Fibroblast of pulmonary artery (primary cell): ENCODE measurements at regions not wholly inside any gene's neighbourhood (a gene's known extent, or its start where the extent isn't known, plus 50 kb on each side); places are given as distances from the start of the nearest gene placed in this dataset.

Experiments used
- DNase-seq: peaks from one replicate; pipeline ENCODE4 v3.0.0-alpha.2; 2010; ENCODE audit warnings: low read depth
- H3K4me3 ChIP-seq: replicated peaks from 2 replicates; pipeline ENCODE4 v1.5.1; 2011; ENCODE audit warnings: low read depth, mild to moderate bottlenecking, control low read depth, low read length, moderate library complexity
- TF ChIP-seq, protein P1 (sequence below): IDR thresholded peaks from 2 replicates; pipeline ENCODE4 v1.5.1; 2011; ENCODE audit warnings: mild to moderate bottlenecking, control low read depth, low read length, inconsistent platforms; ENCODE audit errors: missing control alignments

DNA sequence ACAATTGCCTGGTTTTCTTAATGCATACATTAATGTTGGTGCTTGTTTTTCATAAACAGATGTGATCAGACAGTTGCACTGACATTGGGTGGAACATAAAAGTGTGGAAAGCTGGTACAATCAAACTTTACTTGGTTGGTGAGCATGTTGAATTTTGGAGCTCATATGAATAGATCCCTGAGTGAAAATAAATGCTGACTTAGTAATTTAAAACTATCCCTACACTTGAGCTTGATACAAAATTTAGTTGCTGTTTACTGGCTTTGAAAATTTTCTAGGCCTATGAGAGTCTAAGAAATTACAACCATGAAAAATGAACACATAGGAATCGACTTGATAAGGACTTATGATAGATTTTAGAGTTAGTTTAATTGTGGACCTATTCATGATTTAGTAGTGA, 551.8 kb upstream of the PABPC4L start:
- TF ChIP-seq, protein P1, sequence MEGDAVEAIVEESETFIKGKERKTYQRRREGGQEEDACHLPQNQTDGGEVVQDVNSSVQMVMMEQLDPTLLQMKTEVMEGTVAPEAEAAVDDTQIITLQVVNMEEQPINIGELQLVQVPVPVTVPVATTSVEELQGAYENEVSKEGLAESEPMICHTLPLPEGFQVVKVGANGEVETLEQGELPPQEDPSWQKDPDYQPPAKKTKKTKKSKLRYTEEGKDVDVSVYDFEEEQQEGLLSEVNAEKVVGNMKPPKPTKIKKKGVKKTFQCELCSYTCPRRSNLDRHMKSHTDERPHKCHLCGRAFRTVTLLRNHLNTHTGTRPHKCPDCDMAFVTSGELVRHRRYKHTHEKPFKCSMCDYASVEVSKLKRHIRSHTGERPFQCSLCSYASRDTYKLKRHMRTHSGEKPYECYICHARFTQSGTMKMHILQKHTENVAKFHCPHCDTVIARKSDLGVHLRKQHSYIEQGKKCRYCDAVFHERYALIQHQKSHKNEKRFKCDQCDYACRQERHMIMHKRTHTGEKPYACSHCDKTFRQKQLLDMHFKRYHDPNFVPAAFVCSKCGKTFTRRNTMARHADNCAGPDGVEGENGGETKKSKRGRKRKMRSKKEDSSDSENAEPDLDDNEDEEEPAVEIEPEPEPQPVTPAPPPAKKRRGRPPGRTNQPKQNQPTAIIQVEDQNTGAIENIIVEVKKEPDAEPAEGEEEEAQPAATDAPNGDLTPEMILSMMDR: no peak
- H3K4me3 ChIP-seq: no peak overlapping the region
- no peak for DNase-seq

DNA sequence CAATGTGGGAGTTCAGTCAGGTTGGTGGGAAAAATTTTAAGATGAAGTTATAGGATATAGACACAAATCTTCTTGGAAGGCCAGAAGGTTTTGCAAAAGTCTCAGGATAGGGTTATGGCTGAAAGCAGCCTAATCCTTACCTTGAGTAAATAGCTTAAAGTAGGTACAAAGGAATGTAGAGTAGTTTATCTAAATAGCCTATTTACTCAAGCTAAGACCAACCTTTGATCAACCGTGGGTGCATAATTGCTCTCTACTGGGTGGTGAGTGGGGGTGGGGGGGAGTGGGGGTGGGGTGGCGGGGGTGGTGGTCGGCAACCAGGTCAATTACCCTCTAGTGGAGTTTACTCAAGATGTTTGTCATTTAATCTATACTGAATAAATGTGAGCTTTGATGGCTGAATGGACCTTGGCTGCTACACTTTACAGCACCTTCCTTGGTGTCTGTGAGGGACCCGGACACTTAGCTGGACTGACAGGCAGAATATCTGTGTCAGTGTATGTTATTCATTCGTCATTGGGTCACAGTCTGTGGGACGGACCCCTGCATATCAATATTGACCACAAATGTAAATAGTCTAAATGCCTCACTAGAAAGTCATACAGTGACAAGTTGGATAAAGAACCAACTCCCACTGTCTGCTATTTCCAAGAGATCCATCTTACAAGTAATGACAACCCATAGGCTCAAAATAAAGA, 545.7 kb upstream of the PABPC4L start:
- no peak for DNase-seq
- TF ChIP-seq, protein P1: no peak
- no peak overlapping the region for H3K4me3 ChIP-seq

DNA sequence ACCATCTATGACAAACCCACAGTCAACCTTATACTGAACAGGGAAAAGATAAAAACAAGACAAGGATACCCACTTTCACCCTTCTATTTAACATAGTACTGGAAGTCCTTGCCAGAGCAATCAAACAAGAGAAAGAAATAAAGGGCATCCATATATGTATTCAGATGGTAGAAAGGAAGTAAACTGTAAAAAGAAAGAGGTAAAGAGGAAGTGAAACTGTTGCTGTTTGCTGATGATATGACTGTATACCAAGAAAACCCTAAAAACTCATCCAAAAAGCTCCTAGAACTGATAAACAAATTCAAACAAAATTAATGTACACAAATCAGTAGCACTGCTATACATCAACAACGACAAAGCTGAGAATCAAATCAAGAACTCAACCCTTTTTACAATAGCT, 538.7 kb upstream of the PABPC4L start:
- TF ChIP-seq, protein P1: no peak
- DNase-seq: no peak
- H3K4me3 ChIP-seq: no peak overlapping the region

DNA sequence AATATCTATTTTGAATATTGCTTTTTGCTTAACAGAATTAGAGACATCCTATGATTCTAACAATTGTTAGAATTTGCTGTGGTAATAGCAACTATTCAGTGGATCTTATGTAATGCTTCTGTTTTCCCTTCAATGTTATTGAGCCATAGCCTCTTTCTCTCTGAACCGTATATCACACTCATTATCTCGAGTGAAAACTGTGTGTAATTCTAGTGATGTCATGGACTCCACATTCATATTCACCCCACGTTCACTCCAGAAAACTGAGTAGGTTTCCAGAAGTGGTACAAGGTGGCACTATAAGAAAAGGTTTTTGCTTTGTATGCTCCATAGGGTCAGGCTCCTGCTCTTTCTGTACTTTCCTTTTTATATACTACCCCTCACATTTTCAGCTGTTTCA, 534.3 kb upstream of the PABPC4L start:
- DNase-seq: no peak
- no peak overlapping the region for H3K4me3 ChIP-seq
- TF ChIP-seq, protein P1: no peak

DNA sequence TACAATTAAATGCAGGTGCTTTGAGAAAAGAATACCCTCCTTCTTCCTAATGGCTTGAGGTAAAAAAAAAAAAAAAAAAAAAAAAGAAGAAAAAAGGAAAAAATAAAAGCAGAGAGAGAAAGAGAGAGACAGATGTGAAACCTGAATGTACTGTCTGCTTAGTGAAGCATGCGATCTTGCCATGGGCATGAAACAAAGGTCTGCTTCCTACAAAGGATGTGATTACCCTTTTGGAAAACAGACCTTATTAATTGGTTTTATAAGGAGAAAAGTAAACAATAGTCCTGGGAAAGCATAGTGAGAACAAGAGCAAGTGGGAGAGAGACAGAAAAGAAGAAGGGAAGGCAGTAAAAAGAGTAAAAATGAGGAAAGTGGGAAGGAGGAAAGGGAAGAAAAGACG, 526.1 kb upstream of the PABPC4L start:
- no peak overlapping the region for H3K4me3 ChIP-seq

DNA sequence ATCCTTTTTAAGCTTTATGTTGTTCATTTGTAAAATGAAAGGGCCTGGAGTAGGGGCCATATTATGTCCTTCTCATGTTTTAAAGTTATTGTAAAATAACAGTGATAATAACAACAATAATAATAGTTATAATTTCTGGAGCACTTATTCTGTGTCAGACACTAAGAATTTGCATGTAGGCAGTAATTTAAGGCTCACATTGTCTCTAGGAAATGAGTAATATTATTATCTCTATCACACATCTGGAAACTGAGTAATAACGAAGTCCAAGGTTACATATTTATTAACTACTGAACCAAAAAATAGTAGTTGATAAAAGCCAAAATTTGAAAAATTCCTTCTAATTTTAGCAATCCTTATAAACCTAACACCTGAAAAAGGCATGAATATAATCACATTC, 520.7 kb upstream of the PABPC4L start:
- TF ChIP-seq, protein P1: no peak
- H3K4me3 ChIP-seq: no peak overlapping the region
- no peak for DNase-seq

More for the DNA sequence above, 526.1 kb upstream of the PABPC4L start:
- TF ChIP-seq, protein P1: no peak
- DNase-seq: no peak

DNA sequence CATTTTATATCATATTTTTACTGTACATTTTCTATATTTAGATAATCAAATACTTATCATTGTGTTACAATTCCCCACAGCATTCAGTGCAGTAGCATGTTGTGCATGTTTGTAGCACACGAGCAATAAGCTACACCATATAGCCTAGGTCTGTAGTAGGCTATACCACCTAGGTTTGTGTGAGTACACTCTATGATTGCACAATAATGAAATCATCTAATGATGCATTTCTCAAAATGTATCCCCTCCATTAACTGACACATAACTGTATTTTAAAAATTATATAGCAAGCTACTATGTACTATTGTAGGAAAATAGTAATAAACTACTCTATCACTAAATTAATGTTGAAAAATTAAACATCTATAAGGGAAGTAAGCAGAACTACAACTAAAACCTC, 518.4 kb upstream of the PABPC4L start:
- H3K4me3 ChIP-seq: no peak overlapping the region
- TF ChIP-seq, protein P1: no peak
- DNase-seq: no peak
